HG02981 (cell line): ENCODE measurements at regions not wholly inside any gene's neighbourhood (a gene's known extent, or its start where the extent isn't known, plus 50 kb on each side); places are given as distances from the start of the nearest gene placed in this dataset.

ENCODE experiments used
- ATAC-seq: cut with Tn5 transposase; IDR thresholded peaks from one replicate; pipeline ENCODE4 v1.9.1; 2021; ENCODE audit warnings: mild to moderate bottlenecking, moderate library complexity; ENCODE audit not compliant: unreplicated experiment

GRCh38 chr1:29544406-29544805, 308.1 kb downstream of the PTPRU start:
- ATAC-seq, result no peak

- no peak for ATAC-seq
Observed at GRCh38 chr1:29543586-29543985, 307.3 kb downstream of the PTPRU start.

- ATAC-seq, result no peak
Observed at GRCh38 chr1:29542548-29542947, 306.2 kb downstream of the PTPRU start.

GRCh38 chr1:29541631-29542030, 305.3 kb downstream of the PTPRU start:
- no peak for ATAC-seq

- no peak for ATAC-seq
Observed at GRCh38 chr1:29540801-29541357, 304.6 kb downstream of the PTPRU start.

GRCh38 chr1:29539971-29540370, 303.6 kb downstream of the PTPRU start:
- no peak for ATAC-seq

GRCh38 chr1:29538586-29538985, 302.3 kb downstream of the PTPRU start:
- no peak for ATAC-seq

- ATAC-seq, result no peak
Observed at GRCh38 chr1:29532751-29533150, 296.4 kb downstream of the PTPRU start.

- no peak for ATAC-seq
Observed at GRCh38 chr1:29532285-29532684, 296.0 kb downstream of the PTPRU start.

- no peak for ATAC-seq
Observed at GRCh38 chr1:29531596-29531995, 295.3 kb downstream of the PTPRU start.

GRCh38 chr1:29529677-29530278, 293.5 kb downstream of the PTPRU start:
- no peak for ATAC-seq

GRCh38 chr1:29527314-29528004, 291.1 kb downstream of the PTPRU start:
- ATAC-seq, result no peak

GRCh38 chr1:29525941-29526340, 289.6 kb downstream of the PTPRU start:
- no peak for ATAC-seq

- ATAC-seq, result no peak
Observed at GRCh38 chr1:29524285-29525065, 288.2 kb downstream of the PTPRU start.

- ATAC-seq, result no peak
Observed at GRCh38 chr1:29523576-29523975, 287.3 kb downstream of the PTPRU start.

- no peak for ATAC-seq
Observed at GRCh38 chr1:29523136-29523535, 286.8 kb downstream of the PTPRU start.

- no peak for ATAC-seq
Observed at GRCh38 chr1:29521811-29522580, 285.7 kb downstream of the PTPRU start.

GRCh38 chr1:29521438-29521715, 285.1 kb downstream of the PTPRU start:
- ATAC-seq, result no peak

GRCh38 chr1:29520571-29521437, 284.5 kb downstream of the PTPRU start:
- no peak for ATAC-seq

GRCh38 chr1:29519788-29520110, 283.4 kb downstream of the PTPRU start:
- ATAC-seq, result no peak
